CD4-positive, alpha-beta T cell (primary cell): ENCODE measurements at regions not wholly inside any gene's neighbourhood (a gene's known extent, or its start where the extent isn't known, plus 50 kb on each side); places are given as distances from the start of the nearest gene placed in this dataset.

Source experiments
- ATAC-seq: fragments of 200-7000 bp; cut with Tn5 transposase; one replicate; pipeline ENCODE4 v1.10.0; 2022; ENCODE audit warnings: mild to moderate bottlenecking; ENCODE audit not compliant: poor library complexity
- CTCF ChIA-PET: fragments of 350-600 bp; sonication (Branson Sonifier 250); formaldehyde crosslinking; loops from one replicate; lab custom pipeline; 2021; ENCODE audit warnings: antibody characterized with exemption, inconsistent platforms; lab: Charles Lee
- POLR2A ChIA-PET: fragments of 350-600 bp; sonication (Branson Sonifier 250); formaldehyde crosslinking; loops from one replicate; lab custom pipeline; 2021; ENCODE audit warnings: antibody characterized with exemption, inconsistent platforms; lab: Charles Lee
- DNase-seq, 14 experiments: peaks; one replicate each; pipeline ENCODE4 v3.0.0-alpha.2; 2013 to 2020; ENCODE audit warnings: mixed read lengths in 2 of 14
- H3K27ac ChIP-seq, 2 donors: one replicate each; pipeline versions ENCODE4 v1.5.1 to v1.7.0; 2013; ENCODE audit warnings: low read length in 2 of 2, low read depth in 1 of 2, mild to moderate bottlenecking in 1 of 2
- H3K27me3 ChIP-seq, 2 experiments: 1 replicate in 1 of 2; 2 replicates in 1 of 2; pipeline versions ENCODE4 v1.6.1 to v1.7.0; 2013; ENCODE audit warnings: low read length in 2 of 2, control low read depth in 1 of 2, mild to moderate bottlenecking in 1 of 2, moderate library complexity in 1 of 2; ENCODE audit not compliant: insufficient read depth in 2 of 2, control insufficient read depth in 1 of 2
- H3K36me3 ChIP-seq: one replicate; pipeline ENCODE4 v1.6.1; 2013; ENCODE audit warnings: low read length, control low read depth; ENCODE audit not compliant: insufficient read depth
- H3K4me1 ChIP-seq: one replicate; pipeline ENCODE4 v1.6.1; 2013; ENCODE audit warnings: low read length, control low read depth; ENCODE audit not compliant: insufficient read depth
- H3K4me3 ChIP-seq: one replicate; pipeline ENCODE4 v1.5.1; 2013; ENCODE audit warnings: mild to moderate bottlenecking, low read length, moderate library complexity
- H3K9me3 ChIP-seq, 2 experiments: 1 replicate in 1 of 2; 2 replicates in 1 of 2; pipeline versions ENCODE4 v1.6.1 to v1.7.0; 2013; ENCODE audit warnings: low read length in 2 of 2, mild to moderate bottlenecking in 2 of 2, control low read depth in 1 of 2, moderate library complexity in 1 of 2; ENCODE audit not compliant: control insufficient read depth in 1 of 2, insufficient read depth in 1 of 2
- H3K27ac Mint-ChIP-seq: one replicate; pipeline ENCODE4 v1.8.0; 2020; ENCODE audit warnings: mixed read lengths
- H3K27me3 Mint-ChIP-seq: one replicate; pipeline ENCODE4 v1.8.0; 2021; ENCODE audit warnings: mixed read lengths
- H3K36me3 Mint-ChIP-seq: one replicate; pipeline ENCODE4 v1.8.0; 2021; ENCODE audit warnings: low read depth, mixed read lengths
- H3K4me1 Mint-ChIP-seq: one replicate; pipeline ENCODE4 v1.8.0; 2021; ENCODE audit warnings: low read depth, mixed read lengths
- H3K4me3 Mint-ChIP-seq: one replicate; pipeline ENCODE4 v1.8.0; 2020; ENCODE audit warnings: mild to moderate bottlenecking, mixed read lengths
- H3K9me3 Mint-ChIP-seq: one replicate; pipeline ENCODE4 v1.8.0; 2020; ENCODE audit warnings: mixed read lengths
- CTCF ChIP-seq: fragments of 200-600 bp; IDR thresholded peaks from one replicate; pipeline ENCODE4 v1.8.0; 2022; ENCODE audit warnings: antibody characterized with exemption, mild to moderate bottlenecking
- intact Hi-C, 2 experiments: fragments of 100-400 bp; cut with DNase I in 1 of 2; cut with micrococcal nuclease in 1 of 2; formaldehyde crosslinking; loops; one replicate each; pipeline versions ENCODE4 v1.15.1 to v1.9.0; 2023 to 2025; cut with DNase I, micrococcal nuclease

DNA sequence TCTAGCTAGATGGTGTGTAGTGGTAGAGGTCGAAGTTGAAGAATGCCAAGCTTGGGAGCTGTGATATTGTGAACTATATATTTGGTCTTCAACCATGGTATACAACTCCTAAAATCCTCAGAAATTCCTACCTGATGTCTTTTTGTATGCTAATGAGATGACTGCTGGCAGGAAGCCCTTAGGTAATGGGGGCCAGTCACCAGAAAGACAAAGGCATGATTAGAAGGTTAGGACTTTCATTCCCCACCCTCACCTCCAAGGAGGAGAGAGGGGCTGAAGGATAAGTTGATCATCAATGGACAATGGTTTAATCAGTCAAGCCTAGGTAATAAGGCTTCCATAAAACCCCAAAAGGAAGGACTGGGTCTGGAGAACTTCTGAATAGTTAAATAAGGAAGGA lies 285.7 kb upstream of the POU5F2 start:
- H3K9me3 ChIP-seq, result peaks cover 0 to 3% of the 10 kb centered on the region in 2 experiments
- ATAC-seq (no peak), DNase-seq (no peak)
- no peak overlapping the region for H3K4me3 ChIP-seq
- Mint-ChIP-seq H3K4me1 (no peaks in the 10 kb centered on the region), H3K9me3 (peaks cover 3% of the 10 kb centered on the region), H3K36me3 (peaks cover 100% of the 10 kb centered on the region), H3K27ac (no peak overlapping the region), H3K4me3 (no peak overlapping the region), H3K27me3 (no peaks in the 10 kb centered on the region)
- no peaks in the 10 kb centered on the region for H3K4me1 ChIP-seq
- ChIA-PET CTCF (no interaction called here), POLR2A (no interaction called here)
- no peak for TF ChIP-seq CTCF
- peaks cover 15% of the 10 kb centered on the region for H3K36me3 ChIP-seq
- intact Hi-C loops, result no loop called here
- H3K27ac ChIP-seq, result no peak overlapping the region
- no peaks in the 10 kb centered on the region for H3K27me3 ChIP-seq

GRCh38 chr5:94025788-94026473 lies 284.5 kb upstream of the POU5F2 start:
- ChIA-PET POLR2A (no interaction called here), CTCF (no interaction called here)
- no peaks in the 10 kb centered on the region for H3K4me1 Mint-ChIP-seq
- TF ChIP-seq CTCF, result no peak
- peaks cover 3% of the 10 kb centered on the region for H3K9me3 Mint-ChIP-seq
- H3K27me3 Mint-ChIP-seq, result no peaks in the 10 kb centered on the region
- no peaks in the 10 kb centered on the region for H3K27me3 ChIP-seq
- DNase-seq (no peak), ATAC-seq (no peak)
- intact Hi-C loops, result no loop called here
- H3K4me1 ChIP-seq, result no peaks in the 10 kb centered on the region
- H3K9me3 ChIP-seq, result peaks cover 0 to 8% of the 10 kb centered on the region in 2 experiments
- peaks cover 25% of the 10 kb centered on the region for H3K36me3 ChIP-seq
- H3K36me3 Mint-ChIP-seq, result peaks cover 100% of the 10 kb centered on the region
- H3K4me3 Mint-ChIP-seq, result no peak overlapping the region
- H3K27ac ChIP-seq, result no peak overlapping the region
- H3K4me3 ChIP-seq, result no peak overlapping the region
- no peak overlapping the region for H3K27ac Mint-ChIP-seq

- H3K9me3 Mint-ChIP-seq, result peaks cover 3% of the 10 kb centered on the region
- CTCF ChIA-PET, result no interaction called here
- Histone ChIP-seq H3K27ac (no peak overlapping the region), H3K4me3 (no peak overlapping the region), H3K4me1 (no peaks in the 10 kb centered on the region), H3K9me3 (peaks cover 0 to 8% of the 10 kb centered on the region in 2 experiments), H3K36me3 (peaks cover 26% of the 10 kb centered on the region), H3K27me3 (no peaks in the 10 kb centered on the region)
- no peak overlapping the region for H3K27ac Mint-ChIP-seq
- no peak for TF ChIP-seq CTCF
- H3K4me3 Mint-ChIP-seq, result no peak overlapping the region
- POLR2A ChIA-PET, result no interaction called here
- ATAC-seq (no peak), DNase-seq (no peak)
- peaks cover 100% of the 10 kb centered on the region for H3K36me3 Mint-ChIP-seq
- H3K4me1 Mint-ChIP-seq, result no peaks in the 10 kb centered on the region
- H3K27me3 Mint-ChIP-seq, result no peaks in the 10 kb centered on the region
- intact Hi-C loops, result no loop called here
These were observed 283.2 kb upstream of the POU5F2 start for GRCh38 chr5:94024620-94025019.
